SHP77 treated with DMSO at 0.1 percent for 48 hours (cell line): ENCODE measurements at regions not wholly inside any gene's neighbourhood (a gene's known extent, or its start where the extent isn't known, plus 50 kb on each side); places are given as distances from the start of the nearest gene placed in this dataset.

ENCODE experiments used
- DNase-seq: peaks from one replicate; lab custom pipeline; 2025; lab: John Stamatoyannopoulos, UW

- DNase-seq = no peak
Measured at GRCh38 chr18:28406533-28406932, 229.6 kb upstream of the CDH2 start.

- no peak for DNase-seq
Measured at GRCh38 chr18:28404694-28405093, 227.8 kb upstream of the CDH2 start.

GRCh38 chr18:28399781-28400362, 222.9 kb upstream of the CDH2 start:
- no peak for DNase-seq

- no peak for DNase-seq
Measured at GRCh38 chr18:28398471-28398870, 221.5 kb upstream of the CDH2 start.

- DNase-seq = no peak
Measured at GRCh38 chr18:28390022-28390421, 213.1 kb upstream of the CDH2 start.

GRCh38 chr18:28382215-28382879, 205.4 kb upstream of the CDH2 start:
- no peak for DNase-seq

GRCh38 chr18:28372186-28372585, 195.3 kb upstream of the CDH2 start:
- DNase-seq = no peak

GRCh38 chr18:28366676-28367075, 189.7 kb upstream of the CDH2 start:
- no peak for DNase-seq

GRCh38 chr18:28365411-28365831, 188.5 kb upstream of the CDH2 start:
- no peak for DNase-seq

- DNase-seq = no peak
Measured at GRCh38 chr18:28363124-28363523, 186.2 kb upstream of the CDH2 start.

- DNase-seq = no peak
Measured at GRCh38 chr18:28359176-28359575, 182.2 kb upstream of the CDH2 start.

GRCh38 chr18:28357766-28358401, 181.0 kb upstream of the CDH2 start:
- no peak for DNase-seq

- DNase-seq = no peak
Measured at GRCh38 chr18:28350821-28351220, 173.9 kb upstream of the CDH2 start.

- DNase-seq = no peak
Measured at GRCh38 chr18:28342231-28342630, 165.3 kb upstream of the CDH2 start.

GRCh38 chr18:28338316-28338715, 161.4 kb upstream of the CDH2 start:
- no peak for DNase-seq

- DNase-seq = no peak
Measured at GRCh38 chr18:28334516-28334915, 157.6 kb upstream of the CDH2 start.

GRCh38 chr18:28332071-28332470, 155.1 kb upstream of the CDH2 start:
- DNase-seq = no peak

- no peak for DNase-seq
Measured at GRCh38 chr18:28331551-28331950, 154.6 kb upstream of the CDH2 start.

- DNase-seq = no peak
Measured at GRCh38 chr18:28313602-28314001, 136.7 kb upstream of the CDH2 start.

- no peak for DNase-seq
Measured at GRCh38 chr18:28288784-28289183, 111.9 kb upstream of the CDH2 start.

GRCh38 chr18:28287146-28287545, 110.2 kb upstream of the CDH2 start:
- no peak for DNase-seq

GRCh38 chr18:28284132-28284531, 107.2 kb upstream of the CDH2 start:
- no peak for DNase-seq

GRCh38 chr18:28281400-28281799, 104.5 kb upstream of the CDH2 start:
- no peak for DNase-seq

- no peak for DNase-seq
Measured at GRCh38 chr18:28269750-28270149, 92.8 kb upstream of the CDH2 start.
